IMR-90 (cell line): ENCODE measurements at regions not wholly inside any gene's neighbourhood (a gene's known extent, or its start where the extent isn't known, plus 50 kb on each side); places are given as distances from the start of the nearest gene placed in this dataset.

Experiments used
- BHLHE40 ChIP-seq: fragments of 150-350 bp; IDR thresholded peaks from 2 replicates; pipeline ENCODE4 v1.6.1; 2016; ENCODE audit warnings: mild to moderate bottlenecking, low read depth, low read length
- CEBPB ChIP-seq: IDR thresholded peaks from 2 replicates; pipeline ENCODE4 v1.6.1; 2012; ENCODE audit warnings: low read depth, low read length, improper control_type of control experiment
- CTCF ChIP-seq: conservative IDR thresholded peaks from 2 replicates; pipeline ENCODE4 v1.5.1; 2012; ENCODE audit warnings: mild to moderate bottlenecking, low read depth, low read length, improper control_type of control experiment
- ELK1 ChIP-seq: fragments of 150-350 bp; IDR thresholded peaks from 2 replicates; pipeline ENCODE4 v1.6.1; 2016; ENCODE audit warnings: low read depth, mild to moderate bottlenecking, low read length, moderate library complexity, borderline replicate concordance
- FOS ChIP-seq: fragments of 150-350 bp; IDR thresholded peaks from 2 replicates; pipeline ENCODE4 v1.6.1; 2016; ENCODE audit warnings: low read depth, low read length
- MAZ ChIP-seq: IDR thresholded peaks from 2 replicates; pipeline ENCODE4 v1.6.1; 2012; ENCODE audit warnings: low read depth, mild to moderate bottlenecking, low read length, improper control_type of control experiment, moderate library complexity, borderline replicate concordance
- POLR2A ChIP-seq: IDR thresholded peaks from 2 replicates; pipeline ENCODE4 v1.6.1; 2012; ENCODE audit warnings: mild to moderate bottlenecking, low read depth, low read length
- RAD21 ChIP-seq: IDR thresholded peaks from 2 replicates; pipeline ENCODE4 v1.6.1; 2012; ENCODE audit warnings: low read length, improper control_type of control experiment
- RFX5 ChIP-seq: IDR thresholded peaks from 2 replicates; pipeline ENCODE4 v1.8.0; 2012; ENCODE audit warnings: low read depth, mild to moderate bottlenecking, low read length, moderate library complexity
- SMC3 ChIP-seq: fragments of 150-350 bp; IDR thresholded peaks from 2 replicates; pipeline ENCODE4 v1.6.1; 2016; ENCODE audit warnings: low read depth, mild to moderate bottlenecking, antibody characterized with exemption, low read length, moderate library complexity

GRCh38 chr12:88645816-88646215 is 65.5 kb upstream of the KITLG start:
- TF ChIP-seq RAD21 (no peak), POLR2A (no peak), CTCF (no peak), ELK1 (no peak), FOS (no peak), CEBPB (no peak), MAZ (no peak), BHLHE40 (no peak), SMC3 (no peak), RFX5 (no peak)
